Sigmoid colon (tissue), 4 donors: ENCODE measurements at regions not wholly inside any gene's neighbourhood (a gene's known extent, or its start where the extent isn't known, plus 50 kb on each side); places are given as distances from the start of the nearest gene placed in this dataset.

Experiments
- CTCF ChIP-seq, 4 experiments: fragments of 450-650 bp in 3 of 4; fragments of 200-600 bp in 1 of 4; IDR thresholded peaks; one replicate each; pipeline ENCODE4 v1.5.1; 2016 to 2019; ENCODE audit warnings: antibody characterized with exemption in 4 of 4, mild to moderate bottlenecking in 3 of 4, moderate library complexity in 2 of 4
- POLR2AphosphoS5 ChIP-seq, 4 donors: sonication (generic); formaldehyde crosslinking; IDR thresholded peaks; one replicate each; pipeline ENCODE4 v1.6.1; 2017; ENCODE audit warnings: antibody characterized with exemption in 4 of 4

GRCh38 chr7:156445997-156446761 is 194.4 kb upstream of the RNF32 start:
- TF ChIP-seq CTCF (IDR thresholded peaks at IDR 0.05), result no peak
- no peak for TF ChIP-seq POLR2AphosphoS5 (IDR thresholded peaks at IDR 0.05)
